ENCODE measurements at regions not wholly inside any gene's neighbourhood (a gene's known extent, or its start where the extent isn't known, plus 50 kb on each side); places are given as distances from the start of the nearest gene placed in this dataset.

- TF ChIP-seq SIN3A (IDR thresholded peaks at IDR 0.05; ENCODE audit: borderline replicate concordance, insufficient read depth, low read length) (no peak), POLR2AphosphoS5 (IDR thresholded peaks at IDR 0.05; ENCODE audit: low read depth, low read length) (no peak)
- TF ChIP-seq, protein P1, sequence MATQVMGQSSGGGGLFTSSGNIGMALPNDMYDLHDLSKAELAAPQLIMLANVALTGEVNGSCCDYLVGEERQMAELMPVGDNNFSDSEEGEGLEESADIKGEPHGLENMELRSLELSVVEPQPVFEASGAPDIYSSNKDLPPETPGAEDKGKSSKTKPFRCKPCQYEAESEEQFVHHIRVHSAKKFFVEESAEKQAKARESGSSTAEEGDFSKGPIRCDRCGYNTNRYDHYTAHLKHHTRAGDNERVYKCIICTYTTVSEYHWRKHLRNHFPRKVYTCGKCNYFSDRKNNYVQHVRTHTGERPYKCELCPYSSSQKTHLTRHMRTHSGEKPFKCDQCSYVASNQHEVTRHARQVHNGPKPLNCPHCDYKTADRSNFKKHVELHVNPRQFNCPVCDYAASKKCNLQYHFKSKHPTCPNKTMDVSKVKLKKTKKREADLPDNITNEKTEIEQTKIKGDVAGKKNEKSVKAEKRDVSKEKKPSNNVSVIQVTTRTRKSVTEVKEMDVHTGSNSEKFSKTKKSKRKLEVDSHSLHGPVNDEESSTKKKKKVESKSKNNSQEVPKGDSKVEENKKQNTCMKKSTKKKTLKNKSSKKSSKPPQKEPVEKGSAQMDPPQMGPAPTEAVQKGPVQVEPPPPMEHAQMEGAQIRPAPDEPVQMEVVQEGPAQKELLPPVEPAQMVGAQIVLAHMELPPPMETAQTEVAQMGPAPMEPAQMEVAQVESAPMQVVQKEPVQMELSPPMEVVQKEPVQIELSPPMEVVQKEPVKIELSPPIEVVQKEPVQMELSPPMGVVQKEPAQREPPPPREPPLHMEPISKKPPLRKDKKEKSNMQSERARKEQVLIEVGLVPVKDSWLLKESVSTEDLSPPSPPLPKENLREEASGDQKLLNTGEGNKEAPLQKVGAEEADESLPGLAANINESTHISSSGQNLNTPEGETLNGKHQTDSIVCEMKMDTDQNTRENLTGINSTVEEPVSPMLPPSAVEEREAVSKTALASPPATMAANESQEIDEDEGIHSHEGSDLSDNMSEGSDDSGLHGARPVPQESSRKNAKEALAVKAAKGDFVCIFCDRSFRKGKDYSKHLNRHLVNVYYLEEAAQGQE (IDR thresholded peaks at IDR 0.05; ENCODE audit: insufficient read depth in 1 of 2, low read depth in 2 of 2, low read length in 2 of 2): no peak
Measured at GRCh38 chr2:120445449-120446143, 99.7 kb downstream of the INHBB start.

Measured in PFSK-1 (cell line).